ENCODE measurements at regions not wholly inside any gene's neighbourhood (a gene's known extent, or its start where the extent isn't known, plus 50 kb on each side); places are given as distances from the start of the nearest gene placed in this dataset.

DNA sequence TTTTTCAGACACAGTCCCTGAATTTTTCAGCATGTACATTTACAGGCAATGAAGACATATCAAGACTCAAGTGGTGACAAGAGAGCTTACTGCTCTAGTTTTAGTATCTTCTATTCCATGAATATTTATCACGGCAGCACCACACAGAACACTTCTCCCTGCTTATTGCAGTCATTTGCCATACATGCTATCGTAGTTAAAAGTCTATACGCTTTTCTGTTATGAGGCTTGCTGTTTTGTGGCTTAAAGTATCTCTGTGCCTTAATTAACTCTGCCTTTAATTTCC is 65.4 kb upstream of the GK2 start:
- Histone ChIP-seq H3K27ac (no peak overlapping the region), H3K36me3 (no peaks in the 10 kb centered on the region), H3K9me3 (peaks cover 0 to 5% (median 0%) of the 10 kb centered on the region in 11 donors), H3K4me1 (no peaks in the 10 kb centered on the region), H3K27me3 (no peaks in the 10 kb centered on the region), H3K4me3 (no peak overlapping the region)
- DNase-seq: no peak
- ATAC-seq: no peak
- no peak for TF ChIP-seq CTCF (IDR thresholded peaks at IDR 0.05)
- intact Hi-C loops (cut with DNase I): no loop called here
- WGBS, 2 donors: 72 to 76% methylated on average over 3 of the region's 3 CpGs

GRCh38 chr4:79472693-79473438 is 64.8 kb upstream of the GK2 start:
- Histone ChIP-seq H3K9me3 (peaks cover 0 to 4% (median 0%) of the 10 kb centered on the region in 11 donors), H3K4me1 (no peaks in the 10 kb centered on the region), H3K27ac (no peak overlapping the region), H3K4me3 (no peak overlapping the region), H3K36me3 (no peaks in the 10 kb centered on the region), H3K27me3 (no peaks in the 10 kb centered on the region)
- DNase-seq: no peak
- 76 to 90% methylated on average over 3 of the region's 3 CpGs for WGBS, 2 donors
- intact Hi-C loops (cut with DNase I): no loop called here
- no peak for TF ChIP-seq CTCF (IDR thresholded peaks at IDR 0.05)
- ATAC-seq: no peak

DNA sequence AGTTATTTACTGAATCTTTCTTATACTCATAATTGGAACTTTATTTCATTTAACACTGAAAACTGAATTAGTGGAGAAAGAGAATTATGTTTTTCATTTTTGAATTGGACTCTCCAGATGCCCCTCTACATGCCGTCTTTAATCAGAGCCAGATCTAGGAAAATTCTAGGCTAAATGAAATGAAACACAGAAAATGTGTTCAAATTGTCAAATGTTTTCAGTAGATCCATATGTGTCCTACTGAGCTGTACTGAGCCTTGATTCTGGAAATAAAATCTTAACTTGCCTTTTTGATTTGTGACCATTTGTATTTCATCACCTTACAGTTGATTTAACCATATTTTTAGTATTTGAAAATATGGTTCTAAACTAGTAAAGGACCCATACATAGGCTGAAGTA is 64.0 kb upstream of the GK2 start:
- Histone ChIP-seq H3K9me3 (peaks cover 0 to under 1% (median 0%) of the 10 kb centered on the region in 11 donors), H3K27me3 (no peaks in the 10 kb centered on the region), H3K27ac (no peak overlapping the region), H3K4me3 (no peak overlapping the region), H3K4me1 (no peaks in the 10 kb centered on the region), H3K36me3 (no peaks in the 10 kb centered on the region)
- DNase-seq (no peak), ATAC-seq (no peak)
- intact Hi-C loops (cut with DNase I): no loop called here
- no peak for TF ChIP-seq CTCF (IDR thresholded peaks at IDR 0.05)
- WGBS, 2 donors: 85 to 96% methylated on average over 1 of the region's 1 CpG

GRCh38 chr4:79471309-79471708 is 63.3 kb upstream of the GK2 start:
- no peak for TF ChIP-seq CTCF (IDR thresholded peaks at IDR 0.05)
- Histone ChIP-seq H3K4me3 (no peak overlapping the region), H3K36me3 (no peaks in the 10 kb centered on the region), H3K9me3 (no peaks in the 10 kb centered on the region), H3K4me1 (no peaks in the 10 kb centered on the region), H3K27me3 (no peaks in the 10 kb centered on the region), H3K27ac (no peak overlapping the region)
- DNase-seq (no peak), ATAC-seq (no peak)
- intact Hi-C loops (cut with DNase I): no loop called here
